SJSA1 (cell line): ENCODE measurements at regions not wholly inside any gene's neighbourhood (a gene's known extent, or its start where the extent isn't known, plus 50 kb on each side); places are given as distances from the start of the nearest gene placed in this dataset.
"Not testable (repeated sequence)": the region's sequence is repeated elsewhere in the genome, so short reads cannot be mapped to it uniquely, and the experiment has no call there.

ENCODE experiments used
- DNase-seq, 2 experiments: peaks; one replicate each; pipeline ENCODE4 v3.0.0-alpha.2; 2015 to 2020; ENCODE audit warnings: low spot score in 2 of 2, low read depth in 1 of 2
- H3K27ac ChIP-seq: fragments of 250-450 bp; sonication (Bioruptor Pico); 2 replicates; pipeline ENCODE4 v1.5.1; 2020; ENCODE audit warnings: mild to moderate bottlenecking, moderate library complexity
- H3K27me3 ChIP-seq: fragments of 250-450 bp; sonication (Bioruptor Pico); replicated peaks from 2 replicates; pipeline ENCODE4 v1.5.1; 2020; ENCODE audit warnings: mild to moderate bottlenecking, moderate library complexity
- H3K36me3 ChIP-seq: fragments of 250-450 bp; sonication (Bioruptor Pico); 2 replicates; pipeline ENCODE4 v1.5.1; 2020; ENCODE audit warnings: mild to moderate bottlenecking
- H3K4me1 ChIP-seq: fragments of 250-450 bp; sonication (Bioruptor Pico); replicated peaks from 2 replicates; pipeline ENCODE4 v1.6.1; 2021; ENCODE audit warnings: mild to moderate bottlenecking
- H3K4me3 ChIP-seq: fragments of 250-450 bp; sonication (Bioruptor Pico); 2 replicates; pipeline ENCODE4 v1.5.1; 2020; ENCODE audit warnings: mild to moderate bottlenecking
- H3K9me3 ChIP-seq: fragments of 250-450 bp; sonication (Bioruptor Pico); replicated peaks from 2 replicates; pipeline ENCODE4 v1.5.1; 2020; ENCODE audit warnings: mild to moderate bottlenecking

DNA sequence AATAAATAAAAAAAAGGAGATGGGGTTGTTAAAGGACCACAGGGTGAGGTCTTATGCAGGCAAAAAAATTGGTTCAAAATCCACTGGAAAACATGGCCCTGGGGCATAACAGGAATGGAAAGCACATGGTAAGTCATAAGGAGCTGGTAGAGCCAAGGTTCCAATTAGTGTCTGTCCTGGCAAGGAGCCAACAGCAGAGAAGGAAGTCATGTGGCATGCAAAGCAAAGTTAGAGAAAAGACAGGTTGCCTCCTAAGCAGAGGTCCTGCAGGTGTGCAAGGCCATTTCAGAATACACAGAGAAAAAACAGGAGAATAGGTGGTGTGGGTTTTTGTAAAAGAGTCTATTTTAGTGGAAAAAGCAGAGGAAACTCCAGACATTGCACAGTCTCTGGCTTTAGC, 1881.7 kb downstream of the ARAP2 start:
- no peaks in the 10 kb centered on the region for H3K9me3 ChIP-seq

DNA sequence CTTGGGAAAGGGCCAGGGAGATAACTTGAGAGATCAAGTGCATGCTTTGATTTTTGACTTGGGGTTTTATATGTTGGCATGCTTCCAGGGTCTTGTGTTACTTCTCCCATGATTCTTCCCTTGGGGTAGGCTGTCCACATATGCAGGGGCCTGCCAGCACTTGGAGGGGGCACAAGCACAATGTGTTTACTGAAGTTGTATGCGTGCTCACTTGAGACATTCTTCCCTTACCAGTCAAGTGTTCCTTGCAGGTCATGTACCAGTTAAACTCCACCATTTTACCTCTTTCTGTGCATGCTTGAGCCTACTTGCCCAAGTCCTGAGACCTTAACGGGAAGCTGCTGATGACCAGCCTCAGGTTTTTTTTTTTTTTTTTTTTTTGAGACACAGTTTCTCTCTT, 1880.5 kb downstream of the ARAP2 start:
- Histone ChIP-seq H3K27ac (no peak overlapping the region), H3K4me3 (no peak overlapping the region), H3K4me1 (no peaks in the 10 kb centered on the region), H3K9me3 (no peaks in the 10 kb centered on the region), H3K36me3 (no peaks in the 10 kb centered on the region), H3K27me3 (no peaks in the 10 kb centered on the region)
- DNase-seq: no peak

More for the DNA sequence above, 1881.7 kb downstream of the ARAP2 start:
- H3K27ac ChIP-seq: no peak overlapping the region
- H3K36me3 ChIP-seq: no peaks in the 10 kb centered on the region
- no peak for DNase-seq
- no peaks in the 10 kb centered on the region for H3K27me3 ChIP-seq
- no peaks in the 10 kb centered on the region for H3K4me1 ChIP-seq
- H3K4me3 ChIP-seq: no peak overlapping the region

DNA sequence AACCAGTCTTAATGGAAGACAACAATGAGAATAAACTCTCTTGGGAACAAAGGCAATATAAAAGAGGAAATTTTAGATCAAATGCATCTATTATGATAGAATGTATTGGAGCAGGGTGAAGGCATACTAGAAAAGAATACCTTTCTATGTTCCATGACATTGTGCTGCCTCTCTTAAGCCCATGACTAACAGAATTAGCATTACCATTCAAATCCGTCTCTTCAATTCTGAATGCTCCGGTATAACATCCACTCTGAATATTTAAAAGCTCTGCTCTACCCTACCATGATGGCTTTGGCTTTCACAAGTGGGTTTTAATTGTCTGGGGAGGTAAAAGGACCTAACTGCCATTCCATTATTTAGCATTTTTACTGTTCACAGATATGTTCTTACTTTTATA, 1878.4 kb downstream of the ARAP2 start:
- Histone ChIP-seq H3K27me3 (no peaks in the 10 kb centered on the region), H3K4me1 (no peaks in the 10 kb centered on the region), H3K36me3 (no peaks in the 10 kb centered on the region), H3K27ac (no peak overlapping the region), H3K9me3 (no peaks in the 10 kb centered on the region), H3K4me3 (no peak overlapping the region)
- no peak for DNase-seq

DNA sequence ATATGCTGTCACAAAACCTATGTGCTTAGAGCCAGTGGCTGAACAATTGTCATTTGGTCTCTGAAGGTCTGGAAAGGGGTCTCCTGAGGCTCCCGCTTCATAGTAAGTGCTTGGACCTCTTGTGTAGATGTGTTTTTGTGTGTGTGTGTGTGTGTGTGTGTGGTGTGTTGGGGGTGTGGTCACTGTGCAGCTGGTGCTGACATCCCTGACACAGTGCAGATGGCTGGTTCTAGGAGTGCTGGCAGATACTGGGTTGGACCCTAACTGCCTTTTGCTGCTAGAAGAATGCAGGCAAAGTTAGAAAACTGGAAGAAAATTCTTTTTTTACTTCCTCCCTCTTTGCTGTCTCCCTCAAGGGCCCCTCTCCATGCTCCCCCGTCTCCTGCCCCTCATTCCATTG, 1872.6 kb downstream of the ARAP2 start:
- Histone ChIP-seq H3K27me3 (no peaks in the 10 kb centered on the region), H3K9me3 (no peaks in the 10 kb centered on the region), H3K27ac (no peak overlapping the region), H3K36me3 (no peaks in the 10 kb centered on the region), H3K4me1 (no peaks in the 10 kb centered on the region), H3K4me3 (no peak overlapping the region)
- no peak for DNase-seq

DNA sequence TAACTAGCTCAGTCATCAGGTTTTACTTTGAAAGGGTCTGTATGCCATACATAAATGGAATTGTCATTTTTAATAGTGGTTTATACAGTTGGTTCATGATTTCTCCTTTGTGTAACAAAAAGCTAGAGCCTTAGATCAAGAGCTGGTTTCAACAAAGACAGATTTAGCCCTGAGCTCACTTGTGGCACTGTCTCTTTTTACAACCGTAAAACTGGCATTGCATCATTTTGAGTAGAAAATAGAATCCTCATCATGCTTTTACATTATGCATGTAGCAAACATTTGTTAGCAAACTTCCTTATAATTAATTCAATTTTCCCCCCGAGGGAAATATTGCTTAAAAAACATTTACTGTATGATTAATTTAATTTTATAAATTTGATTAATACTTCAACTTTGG, 1871.5 kb downstream of the ARAP2 start:
- H3K4me3 ChIP-seq: no peak overlapping the region
- no peaks in the 10 kb centered on the region for H3K9me3 ChIP-seq
- DNase-seq: no peak
- no peaks in the 10 kb centered on the region for H3K4me1 ChIP-seq
- no peak overlapping the region for H3K27ac ChIP-seq
- no peaks in the 10 kb centered on the region for H3K27me3 ChIP-seq
- no peaks in the 10 kb centered on the region for H3K36me3 ChIP-seq

DNA sequence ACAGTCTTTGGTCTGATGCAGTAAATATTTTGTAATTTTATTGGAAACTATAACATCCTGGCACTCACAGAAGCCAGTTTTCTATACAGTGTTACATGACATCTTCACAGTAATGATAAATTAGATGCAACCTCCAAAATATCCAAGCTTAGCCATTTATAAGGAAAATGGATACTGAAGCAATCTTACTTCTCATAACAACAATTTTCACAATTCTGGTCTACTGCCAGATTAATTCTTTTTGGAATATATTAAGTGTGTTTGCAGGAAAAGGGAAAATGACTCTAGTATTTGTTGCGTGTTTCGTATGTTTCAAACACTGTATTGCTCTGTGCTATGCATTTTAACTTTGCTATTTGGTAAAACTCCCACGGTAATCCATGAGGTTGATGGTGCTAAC, 1870.9 kb downstream of the ARAP2 start:
- no peak overlapping the region for H3K27ac ChIP-seq
- no peaks in the 10 kb centered on the region for H3K36me3 ChIP-seq
- no peaks in the 10 kb centered on the region for H3K9me3 ChIP-seq
- H3K27me3 ChIP-seq: no peaks in the 10 kb centered on the region
- no peak for DNase-seq
- H3K4me3 ChIP-seq: no peak overlapping the region
- H3K4me1 ChIP-seq: no peaks in the 10 kb centered on the region

DNA sequence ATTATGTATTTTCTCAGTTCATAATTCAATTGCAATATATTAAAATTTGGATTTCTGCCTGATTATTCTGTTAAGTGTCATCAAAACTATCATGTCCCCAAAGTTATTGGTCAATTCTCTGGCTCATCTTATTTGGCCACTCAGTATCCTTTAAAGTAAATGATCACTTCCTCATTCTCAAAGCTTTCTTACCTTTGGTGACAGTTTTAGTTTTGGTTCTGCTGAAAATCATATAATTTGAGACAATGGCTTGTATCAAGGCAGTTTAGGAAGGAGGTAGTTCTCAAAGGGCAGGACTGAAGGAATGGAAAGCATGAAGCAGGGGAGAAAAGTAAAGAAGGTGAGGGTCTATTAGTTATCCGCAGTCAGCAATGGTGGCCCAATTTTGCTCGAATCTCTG, 1832.1 kb downstream of the ARAP2 start:
- Histone ChIP-seq H3K4me1 (no peaks in the 10 kb centered on the region), H3K27ac (no peak overlapping the region), H3K27me3 (no peaks in the 10 kb centered on the region), H3K36me3 (no peaks in the 10 kb centered on the region), H3K9me3 (no peaks in the 10 kb centered on the region), H3K4me3 (no peak overlapping the region)
- no peak for DNase-seq

DNA sequence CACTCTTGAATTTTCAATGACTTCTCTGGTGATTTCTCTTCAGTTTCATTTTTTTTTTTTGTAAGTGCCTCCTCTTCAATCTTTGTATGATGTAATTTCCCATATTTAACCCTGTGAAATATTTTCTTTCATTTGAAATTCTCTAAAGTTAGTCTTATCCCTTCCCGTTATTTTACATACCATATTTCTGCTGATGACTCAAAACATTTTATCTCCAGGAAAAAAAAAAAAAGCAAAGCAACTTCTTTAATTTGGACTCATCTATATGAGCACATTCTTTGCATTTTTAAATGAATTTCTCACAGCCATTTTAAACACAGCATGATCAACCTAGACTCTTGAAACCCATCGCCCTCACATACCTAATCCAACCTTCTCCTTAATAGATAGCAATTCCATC, 1831.4 kb downstream of the ARAP2 start:
- DNase-seq: no peak
- Histone ChIP-seq H3K36me3 (no peaks in the 10 kb centered on the region), H3K9me3 (no peaks in the 10 kb centered on the region)

DNA sequence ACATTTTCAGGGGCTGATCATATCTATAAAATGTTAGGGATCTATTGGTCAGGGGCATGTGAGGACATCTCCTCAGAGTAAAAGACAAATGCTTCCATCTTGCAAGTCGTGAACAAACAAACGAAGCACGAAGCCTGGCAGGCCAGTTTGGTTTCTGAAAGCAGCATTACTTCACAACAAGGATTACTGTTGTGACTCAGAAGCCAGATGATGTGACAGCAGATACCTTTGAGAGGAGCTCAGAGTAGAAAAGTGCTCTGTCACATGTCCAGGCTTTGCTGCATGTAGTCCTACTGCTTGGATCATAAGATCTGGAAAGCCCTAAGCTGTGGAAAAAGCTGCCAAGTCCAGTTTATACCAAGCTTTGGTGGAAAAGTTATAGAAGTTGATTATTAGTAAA, 1827.2 kb downstream of the ARAP2 start:
- DNase-seq: no peak
- Histone ChIP-seq H3K27ac (no peak overlapping the region), H3K36me3 (no peaks in the 10 kb centered on the region), H3K4me3 (no peak overlapping the region), H3K9me3 (no peaks in the 10 kb centered on the region), H3K4me1 (no peaks in the 10 kb centered on the region), H3K27me3 (no peaks in the 10 kb centered on the region)

More for the DNA sequence above, 1831.4 kb downstream of the ARAP2 start:
- Histone ChIP-seq H3K27ac (no peak overlapping the region), H3K4me3 (no peak overlapping the region), H3K4me1 (no peaks in the 10 kb centered on the region), H3K27me3 (no peaks in the 10 kb centered on the region)

DNA sequence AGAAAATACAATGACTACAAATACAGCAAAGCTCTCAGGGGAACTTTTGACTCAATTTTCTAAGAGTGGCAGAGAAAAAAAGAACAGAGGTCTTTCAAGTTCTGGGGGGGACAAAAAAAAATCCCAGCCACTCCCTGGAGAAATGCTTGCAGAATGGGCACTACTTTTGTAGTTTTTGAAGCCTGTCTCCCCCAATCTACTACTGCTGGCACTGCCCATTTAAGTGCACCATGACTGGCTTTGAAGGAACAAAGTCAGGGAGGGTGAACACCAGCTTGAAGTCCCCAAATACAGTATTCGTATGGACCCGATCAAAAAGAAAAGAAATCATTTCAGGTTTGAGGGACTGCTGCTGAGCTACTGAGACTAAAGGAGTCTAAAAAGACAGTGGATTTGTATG, 1824.4 kb downstream of the ARAP2 start:
- Histone ChIP-seq H3K36me3 (no peaks in the 10 kb centered on the region), H3K4me3 (no peak overlapping the region), H3K9me3 (no peaks in the 10 kb centered on the region), H3K4me1 (no peaks in the 10 kb centered on the region), H3K27ac (no peak overlapping the region), H3K27me3 (no peaks in the 10 kb centered on the region)
- DNase-seq: no peak

DNA sequence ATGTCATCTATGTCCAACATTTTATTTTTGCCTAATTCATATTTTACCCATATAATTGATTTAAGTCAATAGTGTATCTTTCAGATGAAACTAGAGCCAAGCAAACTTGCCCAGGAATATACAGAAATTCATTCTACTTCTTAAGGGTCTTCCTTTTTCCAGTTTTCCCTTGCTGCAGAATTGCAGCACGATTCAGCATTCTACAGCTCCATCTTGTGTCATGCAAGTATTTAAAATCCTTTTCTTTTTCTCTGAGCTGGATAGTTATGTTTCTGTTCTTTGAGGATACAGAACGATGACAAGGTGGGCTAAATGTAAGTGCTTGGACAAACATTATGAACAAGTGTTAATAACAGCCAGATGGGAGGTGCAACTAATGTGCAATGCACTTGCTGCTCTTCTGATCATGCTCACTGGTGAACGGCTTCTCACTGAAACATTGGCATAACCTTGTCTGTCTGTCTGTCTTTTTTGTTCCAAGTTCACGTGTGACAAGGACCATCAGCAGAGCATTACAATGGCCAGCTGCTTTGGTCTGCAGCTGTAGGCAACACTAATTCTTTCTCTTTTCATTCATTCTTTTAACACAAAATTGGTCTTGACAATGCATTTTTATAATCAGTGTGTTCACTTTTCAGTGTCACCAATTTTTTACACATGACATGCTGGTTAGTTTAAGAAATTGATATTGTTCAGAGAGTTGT, 1821.7 kb downstream of the ARAP2 start:
- H3K27ac ChIP-seq: no peak overlapping the region
- no peak for DNase-seq
- no peaks in the 10 kb centered on the region for H3K9me3 ChIP-seq

DNA sequence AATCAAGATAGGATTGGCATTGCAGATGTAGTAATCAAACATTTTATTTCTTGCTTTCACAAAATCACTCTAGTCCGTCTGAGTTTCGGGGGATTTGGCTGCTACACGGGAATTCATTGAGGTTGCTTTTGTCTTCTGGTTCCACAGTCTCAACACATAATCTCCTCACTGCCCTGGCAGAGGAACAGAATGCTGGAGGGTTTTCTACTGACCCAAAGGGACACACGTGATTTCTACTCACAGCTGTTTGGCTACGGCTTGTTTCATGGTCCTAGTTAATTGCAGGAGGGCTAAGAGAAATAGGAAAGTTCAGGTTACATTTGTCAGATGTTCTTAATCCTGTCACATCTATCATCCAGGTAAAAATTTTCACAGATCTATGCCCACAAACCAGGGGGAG, 1811.6 kb downstream of the ARAP2 start:
- H3K36me3 ChIP-seq: no peaks in the 10 kb centered on the region
- no peak overlapping the region for H3K4me3 ChIP-seq
- no peaks in the 10 kb centered on the region for H3K27me3 ChIP-seq
- H3K4me1 ChIP-seq: no peaks in the 10 kb centered on the region
- DNase-seq: no peak
- H3K9me3 ChIP-seq: no peaks in the 10 kb centered on the region
- no peak overlapping the region for H3K27ac ChIP-seq

More for the DNA sequence above, 1821.7 kb downstream of the ARAP2 start:
- Histone ChIP-seq H3K4me1 (no peaks in the 10 kb centered on the region), H3K36me3 (no peaks in the 10 kb centered on the region), H3K27me3 (no peaks in the 10 kb centered on the region), H3K4me3 (no peak overlapping the region)

DNA sequence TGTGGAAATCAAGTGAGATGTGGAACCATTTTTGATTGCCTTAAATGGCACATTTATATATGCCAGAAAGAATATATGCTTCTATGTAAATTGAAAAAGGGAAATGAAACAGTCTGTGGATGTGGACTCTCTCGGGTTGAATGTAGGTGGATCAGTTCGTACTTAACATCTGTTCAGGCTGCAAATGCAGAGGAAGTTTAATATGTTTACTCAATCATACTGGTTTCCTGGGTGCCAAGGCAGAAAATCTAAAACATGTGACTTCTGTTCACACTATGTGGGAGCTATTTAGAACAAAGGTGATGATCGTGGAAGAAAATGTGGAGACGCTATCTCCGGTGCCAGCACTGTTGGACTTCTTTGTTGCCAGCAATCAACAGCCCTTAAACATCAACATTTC, 1809.9 kb downstream of the ARAP2 start:
- H3K4me1 ChIP-seq, H3K9me3 ChIP-seq, H3K27me3 ChIP-seq, H3K36me3 ChIP-seq, H3K4me3 ChIP-seq, H3K27ac ChIP-seq, DNase-seq: not testable (repeated sequence)

DNA sequence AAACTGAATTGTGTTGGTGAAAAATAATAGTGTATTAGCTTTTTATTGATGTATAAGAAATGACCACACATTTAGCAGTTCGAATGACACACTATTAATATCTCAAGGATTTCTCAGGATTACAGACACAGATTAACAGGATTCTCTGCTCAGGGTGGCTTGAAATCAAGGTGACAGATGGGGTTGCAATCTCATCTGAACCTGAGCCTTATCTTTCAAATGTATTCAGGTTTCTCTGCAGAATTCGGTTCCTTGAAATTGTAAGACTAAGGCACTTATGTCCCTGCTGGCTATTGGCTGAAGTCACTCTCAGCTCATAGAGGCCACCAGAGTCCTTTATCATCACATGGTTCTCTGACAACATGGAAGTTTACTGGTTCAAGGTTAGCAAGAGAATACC, 1780.1 kb downstream of the ARAP2 start:
- H3K4me1 ChIP-seq: no peaks in the 10 kb centered on the region
- no peaks in the 10 kb centered on the region for H3K27me3 ChIP-seq
- H3K36me3 ChIP-seq: no peaks in the 10 kb centered on the region
- H3K27ac ChIP-seq: no peak overlapping the region
- no peak overlapping the region for H3K4me3 ChIP-seq
- DNase-seq: no peak
- H3K9me3 ChIP-seq: no peaks in the 10 kb centered on the region

DNA sequence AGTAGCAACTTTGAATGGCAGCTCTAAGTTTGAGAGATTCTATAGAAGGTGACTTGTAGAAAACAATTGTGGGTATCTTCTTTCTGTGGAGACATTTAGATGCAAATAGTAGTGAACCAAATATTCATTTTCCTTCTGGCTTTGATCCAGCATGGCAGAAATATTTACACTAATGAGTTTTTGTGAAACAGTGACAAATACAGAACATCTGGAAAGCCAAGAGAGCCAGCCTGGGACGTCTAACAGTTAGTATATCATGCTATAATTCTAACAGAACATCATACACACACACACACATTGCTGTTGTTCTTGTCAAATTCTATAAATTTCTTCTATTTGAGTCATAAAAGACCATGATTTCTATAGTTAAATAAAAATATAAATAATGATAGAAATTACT, 1777.9 kb downstream of the ARAP2 start:
- Histone ChIP-seq H3K27me3 (no peaks in the 10 kb centered on the region), H3K27ac (no peak overlapping the region), H3K4me1 (no peaks in the 10 kb centered on the region), H3K4me3 (no peak overlapping the region), H3K36me3 (no peaks in the 10 kb centered on the region), H3K9me3 (no peaks in the 10 kb centered on the region)
- no peak for DNase-seq
